CD8-positive, alpha-beta memory T cell (primary cell): ENCODE measurements at regions not wholly inside any gene's neighbourhood (a gene's known extent, or its start where the extent isn't known, plus 50 kb on each side); places are given as distances from the start of the nearest gene placed in this dataset.
"Not testable (repeated sequence)": the region's sequence is repeated elsewhere in the genome, so short reads cannot be mapped to it uniquely, and the experiment has no call there.

Experiments used
- CTCF ChIA-PET: fragments of 350-600 bp; sonication (Branson Sonifier 250); formaldehyde crosslinking; loops from one replicate; lab custom pipeline; 2021; ENCODE audit warnings: antibody characterized with exemption; lab: Charles Lee
- POLR2A ChIA-PET: fragments of 350-600 bp; sonication (Branson Sonifier 250); formaldehyde crosslinking; loops from one replicate; lab custom pipeline; 2021; ENCODE audit warnings: antibody characterized with exemption; lab: Charles Lee
- DNase-seq, 5 donors: peaks; one replicate each; pipeline versions ENCODE4 v3.0.0 to v3.0.0-alpha.2; 2020 to 2022; ENCODE audit warnings: mixed read lengths in 1 of 5
- H3K27ac ChIP-seq: one replicate; pipeline ENCODE4 v1.7.0; 2013; ENCODE audit warnings: low read depth, mild to moderate bottlenecking, low read length, moderate library complexity
- H3K27me3 ChIP-seq: 2 replicates; pipeline ENCODE4 v1.7.0; 2013; ENCODE audit warnings: low read length, mild to moderate bottlenecking; ENCODE audit not compliant: insufficient read depth, poor library complexity, severe bottlenecking
- H3K36me3 ChIP-seq: 2 replicates; pipeline ENCODE4 v1.7.0; 2013; ENCODE audit warnings: mild to moderate bottlenecking, low read length, moderate library complexity; ENCODE audit not compliant: insufficient read depth
- H3K4me1 ChIP-seq: 2 replicates; pipeline ENCODE4 v1.7.0; 2013; ENCODE audit warnings: mild to moderate bottlenecking, low read length, moderate library complexity; ENCODE audit not compliant: insufficient read depth
- H3K4me3 ChIP-seq: 2 replicates; pipeline ENCODE4 v1.7.0; 2013; ENCODE audit warnings: mild to moderate bottlenecking, low read length
- H3K9me3 ChIP-seq: 2 replicates; pipeline ENCODE4 v1.7.0; 2013; ENCODE audit warnings: mild to moderate bottlenecking, low read length
- H3K27ac Mint-ChIP-seq, 8 donors: one replicate each; pipeline ENCODE4 v1.8.0; 2020 to 2021; ENCODE audit warnings: mixed read lengths in 8 of 8, mild to moderate bottlenecking in 6 of 8, inconsistent platforms in 3 of 8, moderate library complexity in 3 of 8
- H3K27me3 Mint-ChIP-seq, 2 donors: one replicate each; pipeline ENCODE4 v1.8.0; 2020 to 2021; ENCODE audit warnings: mixed read lengths in 2 of 2, mild to moderate bottlenecking in 1 of 2, moderate library complexity in 1 of 2
- H3K36me3 Mint-ChIP-seq, 3 donors: one replicate each; pipeline ENCODE4 v1.8.0; 2020 to 2021; ENCODE audit warnings: mixed read lengths in 3 of 3, inconsistent platforms in 1 of 3, mild to moderate bottlenecking in 1 of 3
- H3K4me1 Mint-ChIP-seq, 3 donors: one replicate each; pipeline ENCODE4 v1.8.0; 2020 to 2021; ENCODE audit warnings: mixed read lengths in 3 of 3, inconsistent platforms in 1 of 3, mild to moderate bottlenecking in 1 of 3
- H3K4me3 Mint-ChIP-seq, 7 donors: one replicate each; pipeline ENCODE4 v1.8.0; 2020 to 2021; ENCODE audit warnings: mixed read lengths in 7 of 7, mild to moderate bottlenecking in 6 of 7, moderate library complexity in 4 of 7, inconsistent platforms in 2 of 7
- H3K9me3 Mint-ChIP-seq, 5 donors: one replicate each; pipeline ENCODE4 v1.8.0; 2020 to 2022; ENCODE audit warnings: mixed read lengths in 5 of 5, mild to moderate bottlenecking in 3 of 5, moderate library complexity in 2 of 5, inconsistent platforms in 1 of 5

- Mint-ChIP-seq H3K36me3 (no peaks in the 10 kb centered on the region), H3K27ac (no peak overlapping the region), H3K27me3 (no peaks in the 10 kb centered on the region), H3K4me1 (no peaks in the 10 kb centered on the region), H3K9me3 (peaks cover 5 to 25% (median 6%) of the 10 kb centered on the region in 5 donors), H3K4me3 (no peak overlapping the region)
- Histone ChIP-seq H3K36me3 (no peaks in the 10 kb centered on the region), H3K27me3 (no peaks in the 10 kb centered on the region), H3K4me3 (no peak overlapping the region), H3K4me1 (no peaks in the 10 kb centered on the region), H3K9me3 (no peaks in the 10 kb centered on the region), H3K27ac (no peak overlapping the region)
- DNase-seq: no peak
- POLR2A ChIA-PET: no interaction called here
- CTCF ChIA-PET: no interaction called here
Observed at GRCh38 chr5:92265804-92266203, 882.7 kb upstream of the ARRDC3 start.

- H3K36me3 Mint-ChIP-seq, H3K4me1 ChIP-seq, H3K4me3 ChIP-seq, H3K27me3 ChIP-seq, H3K27ac ChIP-seq, POLR2A ChIA-PET, H3K4me1 Mint-ChIP-seq, H3K27ac Mint-ChIP-seq, H3K9me3 ChIP-seq, CTCF ChIA-PET, H3K27me3 Mint-ChIP-seq, H3K36me3 ChIP-seq, DNase-seq, H3K4me3 Mint-ChIP-seq: not testable (repeated sequence)
- peaks cover 0 to 21% (median 7%) of the 10 kb centered on the region in 5 donors for H3K9me3 Mint-ChIP-seq
Observed at GRCh38 chr5:92255605-92256004, 872.5 kb upstream of the ARRDC3 start.

- Histone ChIP-seq H3K27ac (no peak overlapping the region), H3K27me3 (no peaks in the 10 kb centered on the region), H3K36me3 (no peaks in the 10 kb centered on the region), H3K4me1 (no peaks in the 10 kb centered on the region), H3K4me3 (no peak overlapping the region), H3K9me3 (no peaks in the 10 kb centered on the region)
- H3K9me3 Mint-ChIP-seq: peaks cover 4 to 18% (median 8%) of the 10 kb centered on the region in 5 donors
- H3K4me3 Mint-ChIP-seq: no peak overlapping the region
- H3K4me1 Mint-ChIP-seq: no peaks in the 10 kb centered on the region
- H3K27ac Mint-ChIP-seq: no peak overlapping the region
- DNase-seq: no peak
- H3K36me3 Mint-ChIP-seq: no peaks in the 10 kb centered on the region
- CTCF ChIA-PET: no interaction called here
- peaks cover 0 to 2% of the 10 kb centered on the region in 2 donors for H3K27me3 Mint-ChIP-seq
- POLR2A ChIA-PET: no interaction called here
Observed at GRCh38 chr5:92248518-92248917, 865.4 kb upstream of the ARRDC3 start.

- no peaks in the 10 kb centered on the region for H3K27me3 Mint-ChIP-seq
- Histone ChIP-seq H3K36me3 (no peaks in the 10 kb centered on the region), H3K4me3 (no peak overlapping the region), H3K4me1 (no peaks in the 10 kb centered on the region), H3K27ac (no peak overlapping the region), H3K27me3 (no peaks in the 10 kb centered on the region), H3K9me3 (no peaks in the 10 kb centered on the region)
- POLR2A ChIA-PET: no interaction called here
- H3K36me3 Mint-ChIP-seq: no peaks in the 10 kb centered on the region
- no peak for DNase-seq
- no peak overlapping the region for H3K27ac Mint-ChIP-seq
- peaks cover 0 to 4% (median 1%) of the 10 kb centered on the region in 5 donors for H3K9me3 Mint-ChIP-seq
- CTCF ChIA-PET: no interaction called here
- H3K4me3 Mint-ChIP-seq: no peak overlapping the region
- no peaks in the 10 kb centered on the region for H3K4me1 Mint-ChIP-seq
Observed at GRCh38 chr5:92242170-92242569, 859.1 kb upstream of the ARRDC3 start.

DNA sequence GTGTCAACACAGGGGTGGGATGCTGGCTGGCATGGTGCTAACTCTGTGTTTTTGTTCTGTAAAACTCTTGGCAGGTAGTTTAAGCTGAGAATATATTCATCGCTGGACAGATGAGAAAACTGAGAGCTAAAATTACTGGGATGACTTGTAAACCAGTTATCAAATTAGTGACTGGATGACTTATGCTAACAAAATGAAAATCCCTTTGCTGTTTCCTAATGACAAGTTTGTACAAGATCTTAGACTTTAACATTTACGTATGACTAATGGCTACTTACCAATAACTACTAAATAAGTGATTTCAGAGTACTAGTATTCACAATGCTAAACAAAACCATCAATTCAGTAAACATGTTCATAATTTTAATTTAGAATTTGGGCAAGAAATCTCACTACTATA, 854.8 kb upstream of the ARRDC3 start:
- Histone ChIP-seq H3K36me3 (no peaks in the 10 kb centered on the region), H3K27ac (no peak overlapping the region), H3K4me1 (no peaks in the 10 kb centered on the region), H3K4me3 (no peak overlapping the region), H3K9me3 (no peaks in the 10 kb centered on the region), H3K27me3 (no peaks in the 10 kb centered on the region)
- ChIA-PET CTCF (no interaction called here), POLR2A (no interaction called here)
- Mint-ChIP-seq H3K27me3 (no peaks in the 10 kb centered on the region), H3K27ac (no peak overlapping the region), H3K4me3 (no peak overlapping the region), H3K36me3 (no peaks in the 10 kb centered on the region), H3K9me3 (peaks cover 4 to 16% (median 14%) of the 10 kb centered on the region in 5 donors), H3K4me1 (no peaks in the 10 kb centered on the region)
- no peak for DNase-seq

- CTCF ChIA-PET: no interaction called here
- Histone ChIP-seq H3K9me3 (no peaks in the 10 kb centered on the region), H3K36me3 (no peaks in the 10 kb centered on the region), H3K27ac (no peak overlapping the region), H3K4me3 (no peak overlapping the region), H3K27me3 (no peaks in the 10 kb centered on the region), H3K4me1 (no peaks in the 10 kb centered on the region)
- POLR2A ChIA-PET: no interaction called here
- Mint-ChIP-seq H3K27ac (no peak overlapping the region), H3K4me3 (no peak overlapping the region), H3K4me1 (no peaks in the 10 kb centered on the region), H3K9me3 (peaks cover 13 to 17% (median 15%) of the 10 kb centered on the region in 5 donors), H3K27me3 (peaks cover 0 to 4% of the 10 kb centered on the region in 2 donors), H3K36me3 (no peaks in the 10 kb centered on the region)
- DNase-seq: no peak
Observed at GRCh38 chr5:92222449-92222848, 839.3 kb upstream of the ARRDC3 start.

DNA sequence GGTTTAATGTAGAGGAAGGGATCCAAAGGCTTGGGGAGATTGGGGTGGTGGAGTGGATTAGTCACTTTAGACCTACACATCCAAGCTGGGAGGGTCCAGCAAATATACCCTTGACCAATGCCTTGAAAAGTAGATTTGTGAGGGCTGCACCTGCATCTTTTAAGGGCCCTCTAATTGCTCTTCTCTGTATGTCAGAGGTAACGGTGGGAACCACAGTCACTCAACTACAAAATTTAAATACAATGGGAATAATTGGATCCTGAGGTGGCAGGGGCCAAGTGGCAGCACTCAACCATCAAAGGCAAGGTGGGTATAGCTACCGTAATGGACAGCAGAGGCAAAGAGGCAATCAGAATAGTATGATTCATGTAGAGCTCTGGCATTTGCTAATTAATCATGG, 833.7 kb upstream of the ARRDC3 start:
- H3K27ac Mint-ChIP-seq, H3K4me3 Mint-ChIP-seq, H3K4me1 Mint-ChIP-seq, H3K27me3 Mint-ChIP-seq, H3K4me1 ChIP-seq, H3K36me3 Mint-ChIP-seq, H3K4me3 ChIP-seq, H3K27ac ChIP-seq, H3K36me3 ChIP-seq, H3K9me3 ChIP-seq, H3K27me3 ChIP-seq, DNase-seq, CTCF ChIA-PET, POLR2A ChIA-PET: not testable (repeated sequence)
- H3K9me3 Mint-ChIP-seq: peaks cover 4 to 30% (median 14%) of the 10 kb centered on the region in 5 donors

GRCh38 chr5:92215116-92215515, 832.0 kb upstream of the ARRDC3 start:
- Mint-ChIP-seq H3K4me1 (no peaks in the 10 kb centered on the region), H3K27ac (no peak overlapping the region), H3K9me3 (peaks cover 6 to 32% (median 14%) of the 10 kb centered on the region in 5 donors), H3K36me3 (peaks cover 0 to 1% (median 0%) of the 10 kb centered on the region in 3 donors), H3K4me3 (no peak overlapping the region), H3K27me3 (peaks cover 0 to 2% of the 10 kb centered on the region in 2 donors)
- ChIA-PET POLR2A (no interaction called here), CTCF (no interaction called here)
- no peak for DNase-seq
- Histone ChIP-seq H3K9me3 (no peaks in the 10 kb centered on the region), H3K36me3 (no peaks in the 10 kb centered on the region), H3K27me3 (no peaks in the 10 kb centered on the region), H3K4me1 (no peaks in the 10 kb centered on the region), H3K27ac (no peak overlapping the region), H3K4me3 (no peak overlapping the region)

- Mint-ChIP-seq H3K9me3 (peaks cover 4 to 36% (median 10%) of the 10 kb centered on the region in 5 donors), H3K4me3 (no peak overlapping the region), H3K36me3 (no peaks in the 10 kb centered on the region), H3K27me3 (no peaks in the 10 kb centered on the region), H3K27ac (no peak overlapping the region), H3K4me1 (no peaks in the 10 kb centered on the region)
- Histone ChIP-seq H3K9me3 (no peaks in the 10 kb centered on the region), H3K36me3 (no peaks in the 10 kb centered on the region), H3K4me1 (no peaks in the 10 kb centered on the region), H3K27ac (no peak overlapping the region), H3K27me3 (no peaks in the 10 kb centered on the region), H3K4me3 (no peak overlapping the region)
- DNase-seq: no peak
- ChIA-PET CTCF (no interaction called here), POLR2A (no interaction called here)
Observed at GRCh38 chr5:92208265-92208664, 825.1 kb upstream of the ARRDC3 start.
